ENCODE measurements at regions not wholly inside any gene's neighbourhood (a gene's known extent, or its start where the extent isn't known, plus 50 kb on each side); places are given as distances from the start of the nearest gene placed in this dataset.

GRCh38 chr10:10794046-10794445, 223.6 kb upstream of the CELF2 start:
- H3K4ac ChIP-seq (ENCODE audit: low read depth, low read length), result peak overlapping the region; percentile 11; the same call in 1 of the 2 replicates
- no peak overlapping the region for H3K18ac ChIP-seq (ENCODE audit: low read depth, low read length)
- H3K79me1 ChIP-seq (ENCODE audit: low read depth in 1 of 2, low read length in 2 of 2), result no peaks in the 10 kb centered on the region
- no peak overlapping the region for H3K23ac ChIP-seq (ENCODE audit: low read depth, low read length)
- intact Hi-C loops (cut with micrococcal nuclease), result loop anchor here (2.0 to 10.0 kb wide), 3 partner anchors 121 to 1189 kb away; no protein-coding TSS in a partner anchor
- no peak overlapping the region for H3K4me3 ChIP-seq (ENCODE audit: insufficient read depth, low read depth, low read length)
- ATAC-seq (ENCODE audit: low read depth) (no peak), DNase-seq (no peak)
- CTCF ChIA-PET, result no interaction called here
- no peaks in the 10 kb centered on the region for H3K36me3 ChIP-seq (ENCODE audit: control insufficient read depth, insufficient read depth, low read length)
- no peak overlapping the region for H4K8ac ChIP-seq (ENCODE audit: low read depth in 2 of 2, low read length in 2 of 2)
- H3K4me1 ChIP-seq (ENCODE audit: control insufficient read depth, insufficient read depth, low read length), result peaks cover 25% of the 10 kb centered on the region
- H3K27ac ChIP-seq (ENCODE audit: insufficient read depth, low read length), result no peak overlapping the region
- in situ Hi-C loops (cut with MboI; ENCODE audit: low sequenced_read_pairs), result no loop called here
- H2AFZ ChIP-seq (replicated peaks; ENCODE audit: low read length, poor library complexity), result no peak overlapping the region
- no peaks in the 10 kb centered on the region; the same call in 1 of the 2 replicates for H3K9me1 ChIP-seq (ENCODE audit: insufficient read depth, low read length)
- no peak overlapping the region for H3K9ac ChIP-seq (ENCODE audit: low read depth, low read length)
- no peak overlapping the region for H2BK15ac ChIP-seq (ENCODE audit: low read depth, low read length)
- H3K4me2 ChIP-seq (ENCODE audit: low read depth, low read length), result no peak overlapping the region
- H3K56ac ChIP-seq (ENCODE audit: extremely low read depth, insufficient read depth, low read length), result no peak overlapping the region
- dilution Hi-C loops (cut with HindIII; ENCODE audit: low sequenced_read_pairs, unreplicated experiment), result no loop called here
- H3K14ac ChIP-seq (replicated peaks; ENCODE audit: low read depth, low read length), result no peak overlapping the region
- H3K27me3 ChIP-seq (ENCODE audit: control insufficient read depth, insufficient read depth, low read length), result no peaks in the 10 kb centered on the region
- no peak overlapping the region for H4K5ac ChIP-seq (ENCODE audit: low read depth, low read length)
- no peak overlapping the region for H2BK120ac ChIP-seq (ENCODE audit: low read depth, low read length)
- BruUV-seq (replicated peaks), result no TSS peak
- no peak for TF ChIP-seq RFX5 (IDR thresholded peaks at IDR 0.05; ENCODE audit: low read depth, low read length)
- no peak for TF ChIP-seq RCOR1 (IDR thresholded peaks at IDR 0.05; ENCODE audit: insufficient replicate concordance, low read length)
- TF ChIP-seq MAZ (IDR thresholded peaks at IDR 0.05; ENCODE audit: borderline replicate concordance, low read depth, low read length), result no peak
- TF ChIP-seq MXI1 (IDR thresholded peaks at IDR 0.05; ENCODE audit: borderline replicate concordance, low read depth, low read length), result no peak
- TF ChIP-seq CEBPB (IDR thresholded peaks at IDR 0.05; ENCODE audit: low read depth, low read length), result no peak
- TF ChIP-seq SMC3 (IDR thresholded peaks at IDR 0.05; ENCODE audit: low read depth, low read length), result no peak
- TF ChIP-seq FOS (IDR thresholded peaks at IDR 0.05; ENCODE audit: low read depth, low read length), result no peak
- peak overlapping the region; percentile 26; the same call in 1 of the 2 replicates for H2BK20ac ChIP-seq (ENCODE audit: low read depth, low read length)
- 100% methylated on average over 1 of the region's 8 CpGs; no CpG with 5 or more reads in 1 of the 2 experiments for WGBS, 2 experiments (ENCODE audit: extremely low coverage in 2 of 2, insufficient read length in 1 of 2)
- no peak overlapping the region for H4K91ac ChIP-seq (ENCODE audit: insufficient read depth, low read depth, low read length)
- H2BK5ac ChIP-seq (ENCODE audit: low read depth, low read length, poor library complexity, severe bottlenecking), result no peak overlapping the region
- H4K20me1 ChIP-seq (ENCODE audit: insufficient read depth, low read length), result no peaks in the 10 kb centered on the region
- POLR2A ChIA-PET (ENCODE audit: unreplicated experiment), result no interaction called here
- no peaks in the 10 kb centered on the region for H3K9me3 ChIP-seq (ENCODE audit: control insufficient read depth, insufficient read depth, low read length)
- H2AK9ac ChIP-seq (replicated peaks; ENCODE audit: low read depth, low read length, poor library complexity), result no peak overlapping the region
- no peak overlapping the region for H2AK5ac ChIP-seq (ENCODE audit: low read depth, low read length)

Data from IMR-90 (cell line).